Smooth muscle cell (in vitro differentiated cells): ENCODE measurements at regions not wholly inside any gene's neighbourhood (a gene's known extent, or its start where the extent isn't known, plus 50 kb on each side); places are given as distances from the start of the nearest gene placed in this dataset.
A peak's percentile ranks its signal among the peaks of the same experiment; 100 is the strongest.

ENCODE experiments used
- DNase-seq: peaks from one replicate; lab custom pipeline; 2025; ENCODE audit not compliant: unreplicated experiment; lab: John Stamatoyannopoulos, UW
- H2AFZ ChIP-seq: fragments of 200-600 bp; sonication (generic); 2 replicates; pipeline ENCODE4 v1.6.0; 2016; ENCODE audit warnings: antibody characterized with exemption, low read depth, mild to moderate bottlenecking
- H3F3A ChIP-seq: fragments of 200-600 bp; sonication (generic); 2 replicates; pipeline ENCODE4 v1.6.0; 2017; ENCODE audit warnings: antibody characterized with exemption, low read depth
- H3K27ac ChIP-seq: fragments of 200-600 bp; sonication (generic); 2 replicates; pipeline ENCODE4 v1.5.1; 2016; ENCODE audit warnings: low read depth, mild to moderate bottlenecking
- H3K27me3 ChIP-seq: fragments of 200-600 bp; sonication (generic); 2 replicates; pipeline ENCODE4 v1.6.1; 2016; ENCODE audit warnings: low read depth, mild to moderate bottlenecking
- H3K36me3 ChIP-seq: fragments of 200-600 bp; sonication (generic); 2 replicates; pipeline ENCODE4 v1.5.1; 2016; ENCODE audit warnings: low read depth
- H3K4me1 ChIP-seq: fragments of 200-600 bp; sonication (generic); 2 replicates; pipeline ENCODE4 v1.5.1; 2016; ENCODE audit warnings: low read depth
- H3K4me2 ChIP-seq: fragments of 200-600 bp; sonication (generic); 2 replicates; pipeline ENCODE4 v1.6.0; 2016; ENCODE audit warnings: mild to moderate bottlenecking
- H3K4me3 ChIP-seq: fragments of 200-600 bp; sonication (generic); 2 replicates; pipeline ENCODE4 v1.5.1; 2016; ENCODE audit warnings: mild to moderate bottlenecking
- H3K79me2 ChIP-seq: fragments of 200-600 bp; sonication (generic); 2 replicates; pipeline ENCODE4 v1.6.0; 2016; ENCODE audit warnings: low read depth, mild to moderate bottlenecking
- H3K9ac ChIP-seq: fragments of 200-600 bp; sonication (generic); 2 replicates; pipeline ENCODE4 v1.6.0; 2016; ENCODE audit warnings: low read depth
- H3K9me3 ChIP-seq: fragments of 200-600 bp; sonication (generic); replicated peaks from 2 replicates; pipeline ENCODE4 v1.5.1; 2016; ENCODE audit warnings: low read depth
- H4K20me1 ChIP-seq: fragments of 200-600 bp; sonication (generic); 2 replicates; pipeline ENCODE4 v1.6.0; 2016; ENCODE audit warnings: low read depth
- WGBS: methylation state at CpG from one replicate; pipeline ENCODE4 v1.1.7; 2016; ENCODE audit warnings: low lambda C conversion rate; 5-methylcytosine and 5-hydroxymethylcytosine counted together
- TF ChIP-seq, protein P1 (sequence below): fragments of 200-600 bp; sonication (generic); IDR thresholded peaks from 2 replicates; pipeline ENCODE4 v1.5.1; 2017; ENCODE audit warnings: borderline replicate concordance, mild to moderate bottlenecking, antibody characterized with exemption; ENCODE audit not compliant: insufficient read depth, poor library complexity, severe bottlenecking

DNA sequence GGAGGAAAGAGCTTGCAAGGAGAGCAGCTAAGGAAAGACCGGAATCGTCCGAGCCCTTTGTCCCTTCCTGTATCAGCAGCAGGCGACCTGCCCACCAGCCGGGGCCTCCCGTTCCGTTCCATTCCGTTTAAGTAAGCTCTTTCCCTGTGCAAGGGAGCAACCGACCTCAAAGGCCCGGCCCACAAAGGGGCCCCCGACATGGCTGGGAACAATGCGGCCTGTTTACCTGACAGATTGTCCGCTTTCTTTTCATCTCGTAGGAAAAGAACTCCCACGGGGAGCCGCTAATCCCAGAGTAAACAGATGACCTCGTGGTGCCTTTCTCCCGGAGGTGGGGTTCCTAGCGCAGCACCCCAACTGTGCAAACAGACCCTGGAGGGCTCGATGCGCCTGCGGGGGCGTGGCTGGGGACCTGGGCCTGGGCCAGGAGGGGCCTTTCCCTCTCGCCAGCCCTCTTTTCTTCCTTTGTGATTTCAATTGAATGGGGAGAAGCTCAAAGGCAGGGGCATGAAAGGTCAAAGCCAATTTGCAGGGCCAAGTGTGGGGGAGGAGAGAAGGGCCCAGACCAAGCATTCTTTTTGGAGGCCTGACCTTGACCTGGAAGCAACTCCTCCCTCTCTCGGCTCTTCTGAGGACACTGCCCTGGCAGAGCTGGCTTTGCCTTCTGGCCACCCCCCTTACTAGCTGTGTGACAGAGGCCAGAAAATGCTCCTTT lies 120.2 kb downstream of the INHBB start:
- Histone ChIP-seq H3K36me3 (no peaks in the 10 kb centered on the region), H3K27ac (no peak overlapping the region), H3K4me2 (peak overlapping the region; percentile 41), H3K4me1 (peaks cover 7% of the 10 kb centered on the region), H3K79me2 (no peaks in the 10 kb centered on the region), H3K27me3 (no peaks in the 10 kb centered on the region), H4K20me1 (no peaks in the 10 kb centered on the region), H3F3A (peaks cover 5% of the 10 kb centered on the region), H2AFZ (peak overlapping the region; percentile 82), H3K9ac (no peak overlapping the region), H3K4me3 (no peak overlapping the region), H3K9me3 (no peaks in the 10 kb centered on the region)
- TF ChIP-seq, protein P1, sequence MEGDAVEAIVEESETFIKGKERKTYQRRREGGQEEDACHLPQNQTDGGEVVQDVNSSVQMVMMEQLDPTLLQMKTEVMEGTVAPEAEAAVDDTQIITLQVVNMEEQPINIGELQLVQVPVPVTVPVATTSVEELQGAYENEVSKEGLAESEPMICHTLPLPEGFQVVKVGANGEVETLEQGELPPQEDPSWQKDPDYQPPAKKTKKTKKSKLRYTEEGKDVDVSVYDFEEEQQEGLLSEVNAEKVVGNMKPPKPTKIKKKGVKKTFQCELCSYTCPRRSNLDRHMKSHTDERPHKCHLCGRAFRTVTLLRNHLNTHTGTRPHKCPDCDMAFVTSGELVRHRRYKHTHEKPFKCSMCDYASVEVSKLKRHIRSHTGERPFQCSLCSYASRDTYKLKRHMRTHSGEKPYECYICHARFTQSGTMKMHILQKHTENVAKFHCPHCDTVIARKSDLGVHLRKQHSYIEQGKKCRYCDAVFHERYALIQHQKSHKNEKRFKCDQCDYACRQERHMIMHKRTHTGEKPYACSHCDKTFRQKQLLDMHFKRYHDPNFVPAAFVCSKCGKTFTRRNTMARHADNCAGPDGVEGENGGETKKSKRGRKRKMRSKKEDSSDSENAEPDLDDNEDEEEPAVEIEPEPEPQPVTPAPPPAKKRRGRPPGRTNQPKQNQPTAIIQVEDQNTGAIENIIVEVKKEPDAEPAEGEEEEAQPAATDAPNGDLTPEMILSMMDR = no peak
- DNase-seq = no peak
- WGBS = 29% methylated on average over 25 of the region's 25 CpGs

DNA sequence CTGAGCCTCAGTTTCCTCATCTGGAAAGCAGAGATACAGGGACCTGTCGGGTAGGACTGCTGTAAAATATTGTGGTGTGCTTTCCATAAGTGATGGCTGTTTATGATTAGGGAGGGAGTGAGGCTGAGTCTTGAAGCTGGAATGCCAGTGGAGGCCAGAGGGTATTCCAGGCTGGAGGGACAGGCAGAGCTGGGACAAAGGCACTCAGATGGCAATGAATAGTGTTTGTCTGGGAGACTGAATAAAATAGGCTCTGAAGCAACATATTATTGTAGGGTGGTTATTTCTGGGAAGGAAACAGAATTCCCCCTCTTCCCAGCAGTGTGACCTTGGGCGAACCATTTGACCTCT lies 120.7 kb downstream of the INHBB start:
- TF ChIP-seq, protein P1 = no peak
- no peak for DNase-seq
- H3K36me3 ChIP-seq = no peaks in the 10 kb centered on the region
- no peak overlapping the region for H3K9ac ChIP-seq
- no peaks in the 10 kb centered on the region for H4K20me1 ChIP-seq
- no peak overlapping the region for H3K27ac ChIP-seq
- peaks cover 5% of the 10 kb centered on the region for H3F3A ChIP-seq
- peak overlapping the region; percentile 41 for H3K4me2 ChIP-seq
- no peaks in the 10 kb centered on the region for H3K27me3 ChIP-seq
- no peaks in the 10 kb centered on the region for H3K79me2 ChIP-seq
- H2AFZ ChIP-seq = no peak overlapping the region
- 82% methylated on average over 2 of the region's 2 CpGs for WGBS
- peaks cover 7% of the 10 kb centered on the region for H3K4me1 ChIP-seq
- no peak overlapping the region for H3K4me3 ChIP-seq
- H3K9me3 ChIP-seq = no peaks in the 10 kb centered on the region

DNA sequence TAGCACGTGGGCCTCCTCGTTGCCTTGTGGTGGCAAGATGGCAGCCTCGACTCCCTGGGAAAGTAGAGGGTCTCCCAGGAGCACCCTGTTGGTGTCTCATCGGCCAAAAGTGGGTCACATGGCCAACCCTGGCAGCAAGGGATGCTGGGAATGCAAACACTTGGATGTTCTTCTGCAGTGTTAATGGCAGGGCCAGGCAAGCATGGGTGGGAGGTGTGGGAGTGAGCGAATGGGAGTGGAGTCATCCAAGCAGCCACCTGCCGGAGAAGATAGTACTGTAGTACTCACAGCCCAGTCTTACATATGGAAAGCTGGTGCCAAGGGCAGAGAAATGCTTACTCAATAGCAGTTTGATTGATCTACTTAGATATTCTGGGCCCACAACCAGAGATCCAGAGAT lies 122.2 kb downstream of the INHBB start:
- Histone ChIP-seq H3K4me3 (no peak overlapping the region), H3K9me3 (no peaks in the 10 kb centered on the region), H3K9ac (no peak overlapping the region), H3K4me2 (no peak overlapping the region), H2AFZ (no peak overlapping the region), H3K27ac (no peak overlapping the region), H3K79me2 (no peaks in the 10 kb centered on the region), H3K27me3 (no peaks in the 10 kb centered on the region), H3K36me3 (no peaks in the 10 kb centered on the region), H4K20me1 (no peaks in the 10 kb centered on the region), H3K4me1 (peaks cover 7% of the 10 kb centered on the region), H3F3A (peaks cover 5% of the 10 kb centered on the region)
- 94% methylated on average over 6 of the region's 6 CpGs for WGBS
- TF ChIP-seq, protein P1 = no peak
- DNase-seq = no peak

DNA sequence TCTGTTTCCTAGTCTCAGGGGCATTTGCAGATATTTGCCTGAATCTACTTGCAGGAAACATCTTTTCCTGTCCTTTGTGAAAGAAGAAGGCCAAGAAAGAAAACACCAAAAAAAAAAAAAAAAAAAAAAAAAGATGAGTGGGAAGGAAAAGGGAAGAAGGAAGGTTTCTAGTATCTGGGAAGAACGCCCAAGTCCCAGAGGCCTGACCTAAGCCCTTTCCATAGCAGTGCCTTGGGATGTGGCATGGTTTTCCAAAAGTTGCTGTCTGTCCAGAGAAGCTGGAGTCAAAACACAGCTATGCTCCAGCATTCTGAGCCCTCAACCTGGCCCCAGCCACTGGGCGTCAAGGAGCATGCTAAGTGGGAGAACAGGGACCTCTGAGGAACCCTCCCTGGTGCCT lies 123.5 kb downstream of the INHBB start:
- DNase-seq = no peak
- Histone ChIP-seq H3F3A (peaks cover 5% of the 10 kb centered on the region), H2AFZ (peak overlapping the region; percentile 52), H3K27me3 (no peaks in the 10 kb centered on the region), H3K9ac (peak overlapping the region; percentile 53), H3K27ac (peak overlapping the region; percentile 91), H3K4me1 (peaks cover 7% of the 10 kb centered on the region), H3K79me2 (no peaks in the 10 kb centered on the region), H3K4me3 (no peak overlapping the region), H3K9me3 (no peaks in the 10 kb centered on the region), H3K4me2 (peak overlapping the region; percentile 21), H4K20me1 (no peaks in the 10 kb centered on the region), H3K36me3 (no peaks in the 10 kb centered on the region)
- TF ChIP-seq, protein P1 = no peak
- WGBS = 72% methylated on average over 2 of the region's 2 CpGs
